ENCODE measurements at regions not wholly inside any gene's neighbourhood (a gene's known extent, or its start where the extent isn't known, plus 50 kb on each side); places are given as distances from the start of the nearest gene placed in this dataset.

DNA sequence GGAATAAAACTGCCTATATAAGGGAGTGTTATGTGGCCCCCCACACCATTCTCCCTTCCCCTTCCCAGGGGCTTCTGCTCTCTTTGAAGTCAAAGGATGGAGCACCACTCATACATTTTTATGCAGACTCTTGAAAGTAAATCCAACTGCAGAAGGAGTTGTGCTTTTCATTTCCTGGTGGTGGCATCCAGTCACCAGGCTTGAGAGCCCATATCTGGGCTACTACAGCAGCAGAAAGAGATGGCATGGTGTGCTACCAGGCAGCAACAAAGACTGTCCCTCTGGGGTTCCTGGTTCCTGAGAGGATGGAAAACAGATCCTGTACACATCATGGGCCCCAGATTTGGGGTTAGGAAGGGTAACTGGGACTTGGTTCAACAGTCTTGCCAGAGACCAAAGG, 226.4 kb downstream of the CLIC5 start:
- no peak for DNase-seq

DNA sequence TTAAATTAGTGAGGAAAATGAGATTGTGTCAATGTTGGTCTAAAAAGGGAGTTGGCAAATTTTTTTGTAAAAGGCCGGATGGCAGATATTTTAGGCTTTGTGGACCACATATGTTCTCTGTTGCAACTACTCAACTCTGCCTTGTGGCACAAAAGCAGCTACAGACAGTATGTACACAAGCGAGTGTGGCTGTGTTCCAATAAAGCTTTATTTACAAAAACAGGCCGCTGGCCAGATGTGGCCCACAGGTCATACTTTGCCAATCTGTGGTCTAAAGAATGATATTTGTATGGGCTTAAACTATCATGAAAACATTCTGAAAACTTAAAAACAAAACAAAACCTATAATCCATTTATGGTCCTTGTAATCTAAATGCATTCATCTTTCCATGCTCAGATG, 228.3 kb downstream of the CLIC5 start:
- DNase-seq: no peak

DNA sequence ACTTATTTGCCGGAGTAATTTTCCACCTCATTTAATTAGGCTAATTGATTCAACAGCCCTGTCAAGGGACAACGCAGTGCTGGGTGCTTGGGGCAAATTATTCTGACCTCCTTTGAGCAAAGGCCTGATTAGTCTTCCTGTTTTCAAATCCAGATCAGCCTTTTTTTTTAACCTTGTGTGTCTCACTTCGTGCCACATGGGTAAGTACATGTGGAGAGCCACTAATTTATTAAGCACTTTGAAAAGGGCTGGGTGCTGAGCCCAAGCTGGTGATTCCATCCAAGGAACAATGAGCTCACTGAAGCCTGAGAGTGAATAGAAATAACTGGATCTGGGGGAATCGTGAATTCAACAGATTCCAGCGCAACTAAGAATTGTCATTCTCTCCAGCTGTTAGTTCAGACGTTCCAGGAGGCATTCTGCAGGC, 229.3 kb downstream of the CLIC5 start:
- DNase-seq: peak; percentile 76

DNA sequence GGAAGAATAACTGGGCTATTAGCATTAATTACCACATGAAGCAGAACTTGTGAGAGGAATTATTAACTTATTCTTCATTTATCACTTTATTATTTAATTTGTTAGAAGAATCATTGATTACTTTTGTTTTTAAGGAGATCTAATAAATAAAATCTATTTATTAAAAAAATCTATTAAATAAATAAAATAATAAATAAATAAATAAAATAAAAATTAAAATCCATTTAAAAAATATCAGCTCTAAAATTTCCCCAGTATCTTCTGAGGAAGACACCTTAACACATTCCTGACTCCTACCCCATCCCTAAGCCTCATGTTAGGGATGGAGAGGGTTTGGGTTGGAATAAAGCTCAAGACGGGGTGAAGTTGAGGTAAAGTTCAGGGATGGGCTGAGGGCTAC, 231.4 kb downstream of the CLIC5 start:
- DNase-seq: no peak

DNA sequence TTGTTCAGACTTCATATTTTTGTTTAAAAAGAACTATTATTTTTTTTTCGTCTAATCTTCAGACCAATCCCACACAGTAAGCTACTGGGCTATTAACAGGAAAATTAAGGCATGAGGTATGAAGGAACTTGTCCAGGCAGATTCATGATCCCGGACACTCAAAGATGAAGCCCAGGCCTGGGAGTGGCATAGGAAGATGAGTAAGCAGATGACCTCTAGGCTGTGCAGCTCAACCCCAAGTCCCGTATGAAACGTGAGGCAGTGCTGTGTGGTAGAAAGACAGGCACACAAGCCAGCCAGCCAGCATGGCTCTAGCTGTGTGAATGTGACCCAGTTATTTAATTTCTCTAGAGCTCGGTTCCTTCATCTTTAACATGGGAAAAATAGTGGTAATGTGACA, 231.9 kb downstream of the CLIC5 start:
- no peak for DNase-seq

DNA sequence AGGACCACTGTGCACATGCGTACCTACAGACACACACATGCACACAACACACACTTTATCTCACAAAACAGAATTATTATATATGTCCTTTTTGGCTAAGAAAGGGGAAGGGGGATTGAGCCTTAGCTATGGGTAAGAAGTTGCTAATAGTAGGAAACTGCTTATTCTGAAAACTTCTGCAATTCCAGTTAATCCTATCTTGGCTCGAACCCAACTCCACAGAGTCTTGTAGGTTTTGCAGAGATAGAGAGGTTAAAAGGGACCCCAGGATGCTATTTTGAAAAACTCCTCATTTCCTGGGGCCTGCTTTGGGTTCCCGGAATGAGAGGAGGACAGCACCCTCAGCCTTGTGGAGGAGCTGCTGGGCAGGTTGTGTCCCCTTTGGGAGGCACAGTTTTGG, 233.8 kb downstream of the CLIC5 start:
- DNase-seq: no peak

- no peak for DNase-seq
Observed at GRCh38 chr6:45780523-45780922, 235.1 kb downstream of the CLIC5 start.

DNA sequence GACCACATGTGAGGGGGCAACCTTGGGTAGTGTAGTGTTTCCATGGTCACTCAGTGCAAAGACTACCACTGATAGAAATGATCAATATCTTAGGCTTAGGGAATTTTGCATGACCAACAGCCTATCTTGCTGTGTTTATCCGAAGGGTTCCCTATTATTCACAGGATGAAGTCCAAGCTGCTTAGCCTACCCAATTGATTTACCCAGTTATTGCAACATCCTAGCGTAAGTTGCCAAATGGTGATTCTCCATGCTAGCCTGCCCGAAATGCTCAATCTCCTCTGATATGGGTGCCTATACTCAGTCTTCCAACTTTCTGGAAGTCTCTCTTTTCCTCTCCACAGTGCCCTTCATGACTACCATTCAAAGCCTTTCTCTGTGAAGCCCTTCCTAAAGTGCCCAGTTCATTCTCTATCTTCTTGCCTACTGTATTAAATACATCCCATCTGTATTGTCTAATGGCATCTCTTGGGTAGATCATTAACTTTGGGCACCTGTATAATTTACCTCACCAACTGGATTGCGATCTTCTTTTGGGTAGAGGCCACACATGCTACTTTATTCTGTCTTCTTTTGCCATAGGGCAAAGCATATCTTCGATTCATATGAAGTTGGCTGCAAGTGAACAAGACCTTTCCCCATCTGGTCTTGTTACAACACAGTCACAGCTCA, 240.5 kb downstream of the CLIC5 start:
- DNase-seq: no peak

- DNase-seq: no peak
Observed at GRCh38 chr6:45773906-45774305, 241.8 kb downstream of the CLIC5 start.

GRCh38 chr6:45772886-45773495, 242.7 kb downstream of the CLIC5 start:
- no peak for DNase-seq

DNA sequence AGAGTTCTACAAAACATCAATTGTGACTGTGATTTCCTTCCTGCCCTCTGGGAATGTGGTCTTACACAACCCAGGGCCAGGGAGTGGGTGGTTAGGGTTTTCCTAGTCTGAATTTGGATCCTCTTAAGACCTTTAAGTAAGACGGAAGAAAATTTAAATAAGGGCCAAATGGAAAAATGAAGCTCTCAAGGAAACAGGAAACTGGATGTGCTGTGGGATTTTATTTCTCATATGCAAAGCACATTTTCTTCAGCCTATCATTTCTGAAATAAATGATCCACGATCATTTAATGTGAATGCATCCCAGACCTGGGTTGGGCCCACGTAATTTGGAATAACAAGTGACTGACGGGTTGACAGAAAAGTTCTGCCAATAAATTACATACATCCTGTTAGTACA, 243.6 kb downstream of the CLIC5 start:
- DNase-seq: no peak

- no peak for DNase-seq
Observed at GRCh38 chr6:45763281-45763680, 252.4 kb downstream of the CLIC5 start.

GRCh38 chr6:45759472-45759810, 256.2 kb downstream of the CLIC5 start:
- no peak for DNase-seq

DNA sequence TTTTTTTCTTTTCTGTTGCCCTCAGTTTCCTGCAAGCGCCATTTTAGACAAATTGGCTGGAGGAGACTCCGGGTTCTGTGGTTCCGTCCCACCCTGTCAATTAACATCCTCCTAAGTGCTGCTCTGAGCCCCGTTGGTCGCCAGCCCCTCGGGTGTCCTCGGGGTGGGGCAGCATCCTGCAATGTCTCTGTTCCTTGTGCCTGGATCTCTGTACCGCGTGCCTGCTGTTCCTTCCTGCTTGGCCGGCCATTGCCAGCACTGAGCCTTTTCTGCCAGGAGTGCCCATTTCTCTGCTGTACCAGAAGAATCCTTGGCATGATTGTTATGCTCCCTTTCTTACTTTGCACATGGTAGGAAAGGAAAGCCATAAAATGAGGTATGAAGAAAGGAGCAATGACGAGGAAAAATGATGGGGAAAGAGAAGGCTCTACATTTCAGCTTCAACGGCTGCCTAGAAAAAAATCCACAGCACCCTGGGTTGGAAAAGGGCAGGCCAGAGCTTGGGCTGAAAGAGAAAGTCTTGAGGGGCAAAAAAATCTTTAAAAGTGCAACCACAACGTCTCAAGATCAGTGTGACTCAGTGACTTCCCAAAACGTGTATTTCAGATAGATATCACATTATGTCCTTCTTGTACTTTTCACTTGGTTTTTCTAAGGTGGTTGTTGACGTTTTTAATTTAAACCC, 256.7 kb downstream of the CLIC5 start:
- no peak for DNase-seq

- no peak for DNase-seq
Observed at GRCh38 chr6:45757443-45758130, 258.1 kb downstream of the CLIC5 start.

GRCh38 chr6:45756606-45757005, 259.1 kb downstream of the CLIC5 start:
- DNase-seq: no peak

DNA sequence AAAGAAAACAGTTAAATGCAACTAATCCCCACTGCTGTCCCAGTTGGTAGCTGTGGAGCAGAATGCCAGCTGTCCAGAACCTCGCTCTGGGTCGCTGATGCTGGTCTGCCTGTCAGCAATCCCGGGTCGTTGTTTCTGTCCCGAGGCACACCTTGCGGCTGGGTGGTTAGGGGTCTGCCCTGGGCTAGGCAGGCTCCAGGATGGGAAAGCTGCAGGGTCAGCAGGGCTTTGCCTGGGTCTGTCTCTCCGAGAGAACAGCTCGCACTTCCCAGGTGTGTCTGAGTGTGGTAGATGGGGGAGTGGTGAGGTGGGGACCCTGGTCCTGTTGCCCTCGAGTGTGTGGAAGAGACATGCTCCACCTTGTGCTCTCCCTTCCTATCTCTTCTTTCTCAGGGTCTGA, 261.2 kb downstream of the CLIC5 start:
- no peak for DNase-seq

GRCh38 chr6:45746046-45746445, 269.6 kb downstream of the CLIC5 start:
- DNase-seq: no peak

DNA sequence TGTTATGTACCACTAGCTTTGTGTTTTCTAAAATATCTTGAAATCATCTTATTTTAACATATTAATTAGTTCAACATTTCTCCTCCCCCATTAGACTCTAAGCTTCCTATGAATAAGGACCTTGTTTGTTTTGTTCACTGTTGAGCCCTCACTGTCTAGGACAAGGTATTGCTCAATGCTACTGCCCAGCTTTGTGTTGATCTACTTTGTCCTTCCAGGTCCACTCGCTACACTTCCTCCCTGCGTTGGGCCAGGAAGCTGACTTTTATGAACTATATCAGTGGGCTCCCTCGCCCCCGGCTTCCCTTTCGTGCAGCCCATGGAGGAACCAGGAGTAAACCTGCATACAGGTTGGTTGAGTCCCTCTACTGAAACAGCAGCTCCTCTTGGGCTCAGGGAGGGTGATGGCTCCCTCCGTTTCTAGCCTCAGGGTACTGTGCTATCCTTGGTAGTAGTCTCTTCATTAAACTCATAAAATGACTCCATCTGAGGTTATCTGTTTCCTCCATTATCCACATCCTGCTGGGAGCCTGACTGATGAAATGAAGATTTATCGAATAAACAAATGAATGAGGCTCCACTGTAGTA, 272.5 kb downstream of the CLIC5 start:
- no peak for DNase-seq

DNA sequence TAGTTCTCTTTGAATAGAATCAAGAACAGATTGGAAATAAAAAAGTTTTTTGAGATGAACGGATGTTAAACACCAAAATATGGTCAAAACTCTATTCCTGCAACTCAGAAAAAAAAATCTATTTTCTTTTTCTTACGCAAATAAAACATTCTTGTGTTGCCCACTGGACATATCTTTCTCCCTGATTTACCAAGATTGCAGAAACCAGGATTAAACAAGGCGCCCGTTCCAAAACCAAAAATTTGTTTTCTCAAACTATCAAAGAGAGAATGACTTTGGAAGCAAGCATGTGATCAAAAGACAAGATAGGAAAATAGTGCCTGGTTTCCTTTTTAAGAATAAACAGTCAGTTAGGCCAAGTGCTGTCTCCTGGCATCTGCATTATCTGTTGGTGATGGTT, 273.1 kb downstream of the CLIC5 start:
- DNase-seq: no peak

GRCh38 chr6:45741437-45742171, 274.1 kb downstream of the CLIC5 start:
- no peak for DNase-seq

GRCh38 chr6:45739058-45739457, 276.6 kb downstream of the CLIC5 start:
- no peak for DNase-seq

- no peak for DNase-seq
Observed at GRCh38 chr6:45738057-45738455, 277.6 kb downstream of the CLIC5 start.

Data from NCI-H774 (cell line).